GM19351 (cell line): ENCODE measurements at regions not wholly inside any gene's neighbourhood (a gene's known extent, or its start where the extent isn't known, plus 50 kb on each side); places are given as distances from the start of the nearest gene placed in this dataset.

Source experiments
- ATAC-seq: cut with Tn5 transposase; IDR thresholded peaks from one replicate; pipeline ENCODE4 v1.9.1; 2021; ENCODE audit warnings: mild to moderate bottlenecking, moderate library complexity; ENCODE audit not compliant: unreplicated experiment

GRCh38 chr13:102993348-102993747, 72.9 kb downstream of the SLC10A2 start:
- ATAC-seq = no peak

- ATAC-seq = no peak
Measured at GRCh38 chr13:102984210-102984609, 82.0 kb downstream of the SLC10A2 start.

GRCh38 chr13:102983496-102983895, 82.7 kb downstream of the SLC10A2 start:
- ATAC-seq = no peak

- ATAC-seq = no peak
Measured at GRCh38 chr13:102980331-102980982, 85.8 kb downstream of the SLC10A2 start.

- ATAC-seq = no peak
Measured at GRCh38 chr13:102978168-102978567, 88.0 kb downstream of the SLC10A2 start.

GRCh38 chr13:102977471-102977870, 88.7 kb downstream of the SLC10A2 start:
- ATAC-seq = no peak

GRCh38 chr13:102974317-102975087, 91.7 kb downstream of the SLC10A2 start:
- ATAC-seq = no peak

- ATAC-seq = no peak
Measured at GRCh38 chr13:102972191-102972590, 94.0 kb downstream of the SLC10A2 start.

- ATAC-seq = peak; percentile 93
Measured at GRCh38 chr13:102970542-102970941, 95.7 kb downstream of the SLC10A2 start.

GRCh38 chr13:102968572-102969228, 97.5 kb downstream of the SLC10A2 start:
- ATAC-seq = peak; percentile 48

GRCh38 chr13:102965802-102966201, 100.4 kb downstream of the SLC10A2 start:
- no peak for ATAC-seq

GRCh38 chr13:102962430-102962829, 103.8 kb downstream of the SLC10A2 start:
- peak; percentile 46 for ATAC-seq

GRCh38 chr13:102960959-102961358, 105.3 kb downstream of the SLC10A2 start:
- no peak for ATAC-seq

GRCh38 chr13:102956449-102956848, 109.8 kb downstream of the SLC10A2 start:
- ATAC-seq = no peak

- no peak for ATAC-seq
Measured at GRCh38 chr13:102954350-102954749, 108.5 kb downstream of the ERCC5 start.

GRCh38 chr13:102951808-102952207, 106.0 kb downstream of the ERCC5 start:
- ATAC-seq = no peak

- no peak for ATAC-seq
Measured at GRCh38 chr13:102947745-102948405, 102.0 kb downstream of the ERCC5 start.

GRCh38 chr13:102945886-102946285, 100.1 kb downstream of the ERCC5 start:
- no peak for ATAC-seq

GRCh38 chr13:102945324-102945815, 99.5 kb downstream of the ERCC5 start:
- no peak for ATAC-seq

- no peak for ATAC-seq
Measured at GRCh38 chr13:102944821-102945220, 99.0 kb downstream of the ERCC5 start.

GRCh38 chr13:102940770-102941169, 94.9 kb downstream of the ERCC5 start:
- no peak for ATAC-seq
